GM19351 (cell line): ENCODE measurements at regions not wholly inside any gene's neighbourhood (a gene's known extent, or its start where the extent isn't known, plus 50 kb on each side); places are given as distances from the start of the nearest gene placed in this dataset.
"Not testable (repeated sequence)": the region's sequence is repeated elsewhere in the genome, so short reads cannot be mapped to it uniquely, and the experiment has no call there.

Experiments
- ATAC-seq: cut with Tn5 transposase; IDR thresholded peaks from one replicate; pipeline ENCODE4 v1.9.1; 2021; ENCODE audit warnings: mild to moderate bottlenecking, moderate library complexity; ENCODE audit not compliant: unreplicated experiment

DNA sequence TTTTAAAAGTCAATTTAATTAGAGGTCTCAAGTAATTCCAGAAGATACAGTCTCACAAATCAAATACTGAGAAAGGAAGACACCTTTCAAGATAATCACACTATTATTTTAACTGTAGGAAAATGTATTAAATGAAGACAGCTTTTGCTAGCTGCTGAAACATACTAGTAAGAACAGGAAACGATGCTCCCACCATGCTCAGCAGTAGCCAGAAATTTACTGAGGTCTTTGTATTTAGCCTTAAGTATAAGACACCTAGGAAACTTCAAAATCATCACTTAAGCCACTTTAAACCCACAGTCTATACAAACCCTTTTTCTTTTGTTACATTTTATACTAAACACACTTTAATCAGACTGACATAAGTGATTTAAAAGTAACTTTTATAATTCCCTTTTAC lies 72.7 kb upstream of the NPIPB12 start:
- not testable (repeated sequence) for ATAC-seq

DNA sequence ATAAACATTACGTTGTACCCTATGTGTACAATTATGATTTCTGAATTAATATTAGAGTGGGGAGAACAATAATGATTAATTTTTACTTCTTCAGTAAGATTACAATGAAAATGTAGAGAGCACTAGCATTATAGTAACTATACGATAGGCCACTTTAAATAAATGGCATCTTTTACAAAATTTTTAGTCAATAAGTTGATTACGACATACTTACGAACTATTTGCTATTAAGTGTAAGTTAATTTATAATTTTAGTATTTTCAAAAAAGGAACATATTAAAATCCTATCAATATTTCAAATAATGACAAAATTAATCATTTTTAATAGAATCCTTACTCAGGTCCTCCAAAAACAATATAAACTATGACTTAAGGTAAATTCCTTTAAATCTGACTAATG lies 75.6 kb upstream of the NPIPB12 start:
- not testable (repeated sequence) for ATAC-seq

DNA sequence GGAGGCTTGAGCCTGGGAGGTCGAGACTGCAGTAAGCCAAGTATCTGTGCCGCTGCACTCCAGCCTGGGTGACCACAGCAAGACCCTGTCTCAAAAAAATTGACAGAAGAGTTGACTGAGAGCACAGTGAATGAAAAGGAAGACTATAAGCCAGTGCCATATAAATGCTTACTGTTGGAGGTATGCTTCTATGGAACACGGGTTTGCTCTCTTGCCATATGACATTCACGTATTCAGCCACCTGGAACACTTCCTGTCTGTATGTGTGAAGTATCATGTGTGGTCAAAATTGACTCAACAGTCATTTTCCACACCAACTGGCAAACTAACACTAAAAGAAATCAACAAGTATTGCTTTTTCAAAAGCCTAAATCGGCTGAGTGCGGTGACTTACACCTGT lies 71.1 kb upstream of the SPN start:
- ATAC-seq = not testable (repeated sequence)

DNA sequence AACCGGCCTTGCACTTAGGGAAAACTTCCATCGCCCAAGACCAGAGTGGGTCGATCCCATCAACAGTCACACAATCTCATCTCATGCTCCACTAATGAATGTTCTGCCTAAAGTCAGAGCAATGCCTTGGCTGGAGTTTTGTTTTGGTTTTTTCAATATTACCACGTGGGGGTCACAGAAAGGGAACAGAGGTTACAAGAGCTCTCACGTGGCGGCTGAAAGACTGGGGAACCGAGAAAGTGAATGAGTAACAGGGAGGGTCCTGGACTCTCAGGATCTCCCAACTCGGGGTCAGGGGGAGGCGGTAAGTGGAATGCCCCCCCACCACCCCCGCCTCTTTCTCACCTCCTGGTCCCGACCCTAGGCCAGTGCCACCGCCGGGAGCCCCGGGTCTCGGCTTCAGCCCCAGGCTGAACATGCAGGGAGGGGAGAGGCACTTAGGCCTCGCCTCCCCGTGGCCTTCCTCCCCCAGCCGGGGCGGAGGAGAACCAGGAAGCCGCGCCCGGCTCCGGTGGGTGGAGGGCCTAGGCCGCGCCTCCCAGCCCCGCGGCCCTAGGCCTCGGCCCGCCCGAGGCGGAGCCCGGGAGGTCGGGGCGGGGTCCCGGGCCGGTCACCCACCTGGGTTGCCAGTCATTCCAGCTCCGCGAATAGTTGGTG lies 68.7 kb upstream of the SPN start:
- peak; percentile 50 for ATAC-seq

DNA sequence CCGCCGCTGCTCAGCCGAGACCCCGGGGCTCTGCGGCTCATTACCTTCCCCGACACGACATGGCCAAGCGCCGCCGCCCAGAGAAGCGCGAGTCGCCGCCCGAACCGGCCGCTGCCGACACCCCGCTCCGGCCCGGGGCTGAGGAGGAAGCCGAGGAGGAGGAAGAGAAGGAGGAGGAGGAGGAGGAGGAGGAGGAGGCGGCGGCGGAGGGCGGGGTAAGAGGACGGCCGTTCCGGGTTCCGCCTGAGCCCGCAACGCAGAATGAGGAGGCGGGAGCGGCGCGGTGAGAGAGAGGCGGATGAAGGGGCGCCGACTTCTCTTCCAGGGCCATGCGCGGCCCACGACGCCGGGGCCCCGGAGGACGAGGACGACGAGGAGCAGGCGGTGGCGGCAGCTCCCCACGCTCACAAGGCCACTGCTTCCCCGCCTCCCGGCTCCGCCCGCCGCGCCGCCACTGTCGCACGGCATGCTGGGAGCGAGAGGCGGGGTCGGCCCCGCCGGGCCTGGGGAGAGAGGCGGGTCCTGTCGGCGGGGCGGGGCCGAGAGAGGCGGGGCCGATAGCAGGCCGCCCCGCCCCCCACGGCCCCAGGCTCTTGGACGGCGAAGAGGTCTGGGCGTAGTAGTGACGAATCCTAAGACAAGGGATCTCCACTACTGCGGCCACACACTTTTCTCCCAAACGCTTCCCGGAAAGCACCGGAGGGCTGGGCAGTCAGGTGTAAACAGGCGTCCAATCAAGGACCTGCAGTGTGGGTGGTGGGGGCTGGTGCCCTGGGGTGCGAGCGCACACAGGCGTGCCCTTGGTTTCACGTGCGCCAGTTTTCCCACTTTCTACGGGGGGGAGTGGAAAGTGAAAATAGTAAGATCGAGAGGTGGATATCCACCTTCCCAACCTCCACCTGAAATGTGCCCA lies 67.9 kb upstream of the SPN start:
- ATAC-seq = peak; percentile 66

DNA sequence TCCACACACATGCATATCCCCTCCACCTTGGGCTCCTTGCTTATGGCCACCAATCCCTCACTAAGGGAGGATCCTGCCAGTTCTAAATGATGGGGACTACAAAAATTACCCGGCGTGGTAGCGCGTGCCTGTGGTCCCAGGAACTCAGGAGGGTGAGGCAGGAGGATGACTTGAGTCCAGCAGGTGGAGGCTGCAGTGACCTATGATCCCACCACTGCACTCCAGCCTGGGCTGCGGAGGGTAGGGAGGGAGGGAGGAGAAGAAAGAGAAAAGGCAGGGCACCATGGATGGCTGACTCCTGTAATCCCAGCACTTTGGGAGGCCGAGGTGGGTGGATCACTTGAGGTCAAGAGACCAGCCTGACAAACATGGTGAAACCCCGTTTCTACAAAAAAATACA lies 66.0 kb upstream of the SPN start:
- ATAC-seq = not testable (repeated sequence)

DNA sequence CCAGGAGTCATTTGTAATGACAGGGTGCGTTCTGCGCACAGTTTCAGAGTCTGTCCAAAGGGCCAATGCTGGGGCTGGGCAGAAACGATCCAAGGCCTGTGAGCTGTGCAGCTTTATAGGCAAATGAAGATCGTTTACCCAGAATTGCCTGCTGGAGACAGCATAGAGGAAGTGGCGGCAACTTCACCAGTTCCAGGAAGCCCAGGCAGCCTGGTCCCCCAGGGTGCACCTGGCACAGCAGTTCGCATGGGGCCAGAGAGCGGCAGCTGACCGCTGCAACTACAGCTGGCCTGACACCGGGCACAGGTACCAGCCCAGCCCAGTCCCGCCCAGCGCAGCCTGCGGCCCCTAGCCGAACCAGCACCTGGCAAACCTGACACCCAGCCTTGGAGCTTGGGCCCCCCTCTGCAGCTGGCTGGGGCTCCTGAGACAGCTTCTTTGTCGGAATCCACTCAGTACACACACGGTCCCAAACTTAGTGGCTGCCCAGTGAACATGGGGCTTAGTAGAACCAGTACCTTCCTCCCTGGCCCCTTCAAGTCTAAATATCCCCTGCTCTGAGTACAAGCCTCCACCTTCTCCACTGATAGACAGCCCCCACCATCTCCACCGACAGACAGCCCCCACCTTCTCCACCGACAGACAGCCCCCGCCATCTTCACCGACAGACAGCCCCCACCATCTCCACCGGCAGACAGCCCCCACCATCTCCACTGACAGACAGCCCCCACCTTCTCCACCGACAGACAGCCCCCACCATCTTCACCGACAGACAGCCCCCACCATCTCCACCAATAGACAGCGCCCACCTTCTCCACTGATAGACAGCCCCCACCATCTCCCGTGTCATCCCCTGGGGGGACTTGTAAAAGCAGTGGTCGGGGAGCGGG lies 62.7 kb upstream of the SPN start:
- not testable (repeated sequence) for ATAC-seq

DNA sequence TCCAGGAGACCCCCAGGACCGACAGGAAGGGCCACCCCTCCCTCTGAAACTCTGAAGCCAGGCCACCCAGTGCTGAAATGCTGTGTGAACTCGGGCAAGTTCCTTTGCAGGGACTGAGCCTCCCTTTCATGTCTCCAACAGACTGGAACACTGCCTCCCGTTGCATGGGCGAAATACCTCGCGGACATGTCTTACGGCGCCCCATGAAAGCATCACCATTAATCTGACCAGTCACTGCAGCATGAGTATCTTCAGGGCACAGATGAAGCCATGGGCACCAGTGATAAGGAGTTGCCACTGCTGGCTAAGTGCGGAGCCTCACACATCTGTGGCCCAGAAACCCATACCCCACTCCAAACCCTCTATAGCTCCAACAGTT lies 60.8 kb upstream of the SPN start:
- ATAC-seq = not testable (repeated sequence)

DNA sequence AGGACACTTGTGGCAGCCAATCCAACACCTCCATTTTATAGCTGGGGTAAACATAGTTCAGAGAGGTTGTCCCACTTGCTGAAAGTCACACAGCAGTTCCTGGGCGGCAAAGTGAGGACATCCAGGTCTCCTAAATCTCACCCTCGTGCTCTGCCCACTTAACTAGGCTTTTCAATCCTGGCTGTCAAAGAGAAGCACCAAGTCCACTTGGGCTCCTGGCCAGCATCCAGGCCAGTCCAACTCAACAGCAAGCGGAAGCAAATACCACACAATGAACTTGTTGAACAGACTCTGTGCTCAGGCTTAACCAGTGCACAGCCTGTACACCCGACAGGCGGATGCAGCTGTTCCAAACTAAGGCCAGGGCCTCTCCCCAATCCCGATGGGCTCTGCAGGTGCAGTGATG lies 60.4 kb upstream of the SPN start:
- ATAC-seq = not testable (repeated sequence)

DNA sequence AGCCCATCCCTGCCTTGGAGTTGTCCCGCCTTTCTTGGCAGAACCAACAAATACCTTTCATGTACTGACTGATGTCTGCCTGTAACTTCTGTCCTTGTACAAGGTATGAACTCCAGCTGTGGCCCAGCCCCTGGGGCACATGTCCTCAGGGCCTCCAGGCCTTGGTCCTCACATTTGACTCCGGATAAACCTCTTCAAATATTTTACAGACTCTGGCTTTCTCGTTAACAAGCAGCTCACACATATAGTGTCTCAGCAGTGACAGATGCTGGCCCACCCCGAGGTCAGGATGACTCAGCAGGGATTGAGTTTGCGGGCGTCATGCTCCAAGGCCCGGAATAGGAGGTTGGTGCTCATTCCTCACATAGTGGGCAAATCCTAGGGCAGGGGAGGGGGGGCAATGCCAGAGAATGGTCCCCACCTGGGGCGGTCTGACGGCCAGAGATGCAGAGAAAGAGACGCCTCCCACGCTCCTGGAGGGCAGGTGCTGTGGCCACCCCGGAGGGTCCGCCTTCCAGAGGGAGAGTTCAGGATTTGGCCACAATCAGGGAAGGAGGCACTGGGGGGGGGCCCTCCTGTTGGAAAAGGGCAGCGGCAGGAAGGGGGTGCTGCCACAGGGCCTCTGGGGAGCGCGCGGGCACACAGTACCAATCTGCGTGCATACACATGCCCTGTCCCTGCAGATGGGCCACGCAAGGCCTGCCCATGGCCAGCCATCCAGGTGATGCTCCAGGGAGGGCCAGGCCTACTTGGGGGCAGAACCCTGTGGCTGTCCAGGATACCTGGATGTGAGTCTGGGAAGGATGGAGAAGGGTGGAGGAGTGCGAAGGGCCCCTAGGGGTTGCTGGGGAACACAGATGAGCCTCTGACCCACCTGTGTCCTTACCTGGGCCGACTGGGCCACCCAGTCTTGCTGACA lies 58.2 kb upstream of the SPN start:
- not testable (repeated sequence) for ATAC-seq

DNA sequence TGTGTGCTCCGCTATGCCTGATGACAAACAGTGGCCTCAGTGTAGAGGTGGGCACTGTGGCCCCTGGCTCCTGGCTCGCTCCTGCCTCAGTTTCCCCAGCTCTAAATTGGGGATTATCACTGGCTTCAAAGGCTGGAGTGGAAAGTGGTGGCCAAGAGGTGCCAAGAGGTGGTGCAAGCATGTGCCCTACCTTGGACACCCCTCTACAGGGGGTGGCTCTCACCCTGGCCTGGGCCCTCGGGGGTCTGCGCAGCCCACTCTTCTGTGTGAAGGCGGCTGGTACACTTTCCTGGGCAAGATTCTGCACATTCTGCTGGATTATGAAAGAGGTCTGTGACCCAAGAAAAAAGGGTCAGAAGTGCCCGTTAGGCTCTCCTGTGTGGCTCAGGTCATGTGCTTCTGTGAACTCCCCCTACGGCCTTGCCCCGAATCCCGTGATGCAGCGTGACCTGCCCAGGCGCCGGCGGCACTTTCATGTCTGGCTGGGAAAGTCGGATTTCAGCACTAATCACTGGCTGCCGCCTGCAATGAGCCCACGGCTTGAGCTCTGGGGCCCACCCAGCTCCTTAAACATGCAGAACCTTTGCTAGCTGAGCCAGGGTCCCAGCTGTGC lies 57.3 kb upstream of the SPN start:
- not testable (repeated sequence) for ATAC-seq

DNA sequence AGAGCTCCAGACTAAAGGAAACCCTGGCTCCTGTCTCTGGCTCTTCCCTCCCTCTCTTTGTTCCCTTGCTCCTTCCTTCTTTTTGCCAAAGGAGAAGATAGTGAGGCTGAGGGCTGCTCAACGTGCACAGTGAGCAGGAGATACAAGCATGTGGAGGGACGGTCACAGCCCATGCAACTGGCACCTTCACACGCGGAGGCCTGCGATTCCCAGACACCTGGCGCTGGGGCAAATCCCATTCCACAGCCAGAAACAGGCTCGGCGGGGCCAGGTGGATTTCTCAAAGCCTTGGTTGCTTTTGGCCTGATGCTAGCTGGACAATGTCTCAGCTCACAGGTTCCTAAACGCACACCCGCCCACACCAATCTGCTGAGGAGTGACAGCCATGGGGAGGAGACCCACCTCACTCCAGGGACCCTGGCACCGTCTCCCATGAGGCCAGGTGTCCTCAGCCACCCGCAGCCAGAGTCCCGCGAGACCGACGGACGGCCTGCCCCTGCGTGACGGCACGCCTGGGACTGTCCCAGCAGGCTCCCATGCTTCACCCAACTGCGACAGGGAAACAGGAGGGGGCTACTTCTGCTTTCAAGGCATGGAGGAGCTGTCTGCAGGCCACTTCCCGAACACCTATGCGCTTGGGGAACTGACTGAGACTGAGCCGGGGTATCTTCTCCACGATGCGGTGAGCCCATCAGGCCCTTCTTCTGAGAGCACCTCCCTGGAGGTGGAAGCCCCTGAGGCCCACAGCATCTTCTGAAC lies 56.2 kb upstream of the SPN start:
- ATAC-seq = not testable (repeated sequence)

DNA sequence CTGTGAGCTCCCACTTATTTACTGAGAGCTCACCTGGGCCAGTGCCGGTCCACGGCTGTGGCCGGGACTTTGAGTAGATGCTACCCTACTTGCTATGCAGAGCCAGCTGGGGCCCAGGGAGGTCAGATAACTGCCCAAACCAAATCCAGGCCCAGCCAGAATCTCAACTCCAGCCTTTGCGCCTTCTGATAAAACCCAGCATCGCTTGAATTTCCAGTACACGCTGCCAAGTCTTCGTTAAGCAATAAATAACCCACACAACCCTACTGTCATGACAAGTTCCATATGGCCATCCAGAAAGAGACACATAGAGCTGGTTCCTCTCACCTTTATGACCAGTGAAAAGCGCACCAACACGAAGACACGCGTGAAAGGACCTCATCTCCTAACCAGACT lies 55.6 kb upstream of the SPN start:
- not testable (repeated sequence) for ATAC-seq

DNA sequence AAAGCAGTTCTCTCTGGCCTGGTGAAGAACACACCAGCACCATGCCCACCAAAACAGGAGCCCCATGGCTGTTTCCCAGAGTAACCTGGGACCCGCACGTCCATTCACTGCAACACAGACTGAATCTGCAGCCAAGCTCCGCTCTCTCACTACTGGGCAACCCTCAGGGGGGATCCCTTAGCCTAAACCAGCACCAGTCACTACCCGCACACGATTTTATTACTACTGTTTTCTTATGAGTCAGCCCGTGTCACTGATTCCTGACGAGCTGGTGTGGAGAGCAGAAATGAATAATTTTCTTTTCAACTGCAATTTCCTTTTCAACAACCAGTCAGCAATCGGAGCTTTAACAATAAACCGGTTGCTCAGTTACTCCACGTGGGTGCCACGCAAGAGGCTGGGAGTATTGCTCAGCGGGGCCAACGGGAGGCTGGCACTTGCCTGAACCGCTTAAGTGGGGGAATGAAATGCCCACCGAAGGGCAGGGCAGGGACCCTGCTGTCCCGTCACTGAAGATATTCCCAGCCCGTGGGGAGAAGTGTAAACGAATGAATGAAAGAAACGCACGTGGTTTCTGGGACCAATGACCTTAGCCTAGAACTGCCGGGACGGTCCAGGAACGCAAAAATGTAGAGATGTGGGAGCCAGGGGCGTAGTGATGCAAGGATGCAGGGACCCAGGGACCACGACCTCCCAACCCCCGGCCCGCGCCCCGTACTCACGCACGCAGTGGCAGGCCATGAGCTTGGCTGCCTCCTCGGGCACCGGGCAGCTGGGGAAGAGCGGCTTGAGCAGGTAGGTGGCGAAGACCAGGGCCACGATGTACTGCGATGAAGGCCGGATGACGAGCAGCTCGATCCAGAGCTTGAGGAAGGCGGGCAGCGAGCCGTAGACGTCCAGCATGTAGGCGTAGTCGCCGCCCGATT lies 50.4 kb upstream of the SPN start:
- ATAC-seq = peak; percentile 39
